HepG2 (cell line): ENCODE measurements at regions not wholly inside any gene's neighbourhood (a gene's known extent, or its start where the extent isn't known, plus 50 kb on each side); places are given as distances from the start of the nearest gene placed in this dataset.

Source experiments
- ATAC-seq: fragments of 200-7000 bp; cut with Tn5 transposase; 3 replicates; pipeline ENCODE4 v1.9.1; 2020; ENCODE audit warnings: mild to moderate bottlenecking, moderate library complexity
- BruUV-seq: library from RNA; stranded (reverse); fragments of 400-500 nt; replicated peaks from 2 replicates; lab custom pipeline; 2021; lab: Mats Ljungman, UMichigan
- CTCF ChIA-PET: fragments of 300-600 bp; formaldehyde crosslinking; extraction: SDS; loops from one replicate; lab custom pipeline; 2021; ENCODE audit warnings: low total read pairs, inconsistent platforms, low intra/inter-chr PET ratio; lab: Yijun Ruan, JAX
- POLR2A ChIA-PET: fragments of 350-600 bp; sonication (Branson Sonifier 250); formaldehyde crosslinking; loops from one replicate; lab custom pipeline; 2020; ENCODE audit warnings: antibody characterized with exemption, inconsistent platforms; lab: Yijun Ruan, JAX
- DNase-seq: peaks from one replicate; pipeline ENCODE4 v3.0.0-alpha.2; 2015; ENCODE audit warnings: low spot score
- FAIRE-seq: peaks from 3 replicates; lab custom pipeline; 2011; peaks lifted over from hg19 to GRCh38; lab: Jason Lieb, UNC
- H2AFZ ChIP-seq: one replicate; pipeline ENCODE4 v1.6.1; 2011; ENCODE audit warnings: low read length, inconsistent platforms
- H3K27ac ChIP-seq: fragments of 300-600 bp; 3 replicates; pipeline ENCODE4 v1.8.0; 2011; ENCODE audit warnings: mixed run types, mild to moderate bottlenecking, mixed read lengths, low read length, inconsistent platforms; ENCODE audit not compliant: insufficient read depth; ENCODE audit errors: extremely low read length
- H3K27me3 ChIP-seq, 2 experiments: fragments of 200-600 bp in 1 of 2; 2 replicates in 1 of 2; 3 replicates in 1 of 2; pipeline versions ENCODE4 v1.6.0 to v1.8.0; 2011; ENCODE audit warnings: low read length in 2 of 2, mild to moderate bottlenecking in 2 of 2, moderate library complexity in 2 of 2, inconsistent platforms in 1 of 2; ENCODE audit not compliant: insufficient read depth in 2 of 2, control insufficient read depth in 1 of 2
- H3K36me3 ChIP-seq, 2 experiments: fragments of 200-600 bp in 1 of 2; replicated peaks in 1 of 2; 2 replicates in 1 of 2; 3 replicates in 1 of 2; pipeline versions ENCODE4 v1.5.1 to v1.8.0; 2011; ENCODE audit warnings: low read length in 2 of 2, inconsistent platforms in 1 of 2; ENCODE audit not compliant: insufficient read depth in 2 of 2, control insufficient read depth in 1 of 2
- H3K4me1 ChIP-seq: 2 replicates; pipeline ENCODE4 v1.5.1; 2012; ENCODE audit warnings: low read length, inconsistent platforms; ENCODE audit not compliant: insufficient read depth
- H3K4me2 ChIP-seq: 2 replicates; pipeline ENCODE4 v1.6.0; 2011; ENCODE audit warnings: low read depth, low read length, inconsistent platforms
- H3K4me3 ChIP-seq, 3 experiments: fragments of 200-600 bp in 1 of 3; sonication (generic), shearing (Covaris generic) in 1 of 3; replicated peaks in 1 of 3; 2 replicates each; pipeline ENCODE4 v1.5.1; 2011 to 2016; ENCODE audit warnings: low read length in 3 of 3, inconsistent platforms in 2 of 3, low read depth in 2 of 3, mild to moderate bottlenecking in 2 of 3, control low read depth in 1 of 3, mixed read lengths in 1 of 3; ENCODE audit not compliant: insufficient read depth in 1 of 3
- H3K79me2 ChIP-seq: one replicate; pipeline ENCODE4 v1.6.1; 2011; ENCODE audit warnings: low read length, inconsistent platforms; ENCODE audit not compliant: insufficient read depth
- H3K9ac ChIP-seq: 2 replicates; pipeline ENCODE4 v1.6.0; 2011; ENCODE audit warnings: mild to moderate bottlenecking, low read depth, low read length, inconsistent platforms; ENCODE audit not compliant: insufficient read depth
- H3K9me3 ChIP-seq: 2 replicates; pipeline ENCODE4 v1.5.1; 2012; ENCODE audit warnings: mild to moderate bottlenecking, low read length
- H4K20me1 ChIP-seq: 2 replicates; pipeline ENCODE4 v1.6.0; 2011; ENCODE audit warnings: inconsistent platforms, mild to moderate bottlenecking, low read length, moderate library complexity; ENCODE audit not compliant: insufficient read depth
- ARHGAP35 ChIP-seq: sonication (generic); formaldehyde crosslinking; IDR thresholded peaks from 2 replicates; pipeline ENCODE4 v1.9.0; 2022; ENCODE audit warnings: mild to moderate bottlenecking, inconsistent platforms, moderate library complexity, missing genetic modification reagents, borderline replicate concordance
- KLF15 ChIP-seq: sonication (generic); formaldehyde crosslinking; IDR thresholded peaks from 2 replicates; pipeline ENCODE4 v1.8.1; 2023; ENCODE audit warnings: borderline replicate concordance, mild to moderate bottlenecking, inconsistent platforms, missing genetic modification reagents, mixed read lengths
- NCOA2 ChIP-seq: sonication (generic); formaldehyde crosslinking; IDR thresholded peaks from 2 replicates; pipeline ENCODE4 v1.8.0; 2022; ENCODE audit warnings: inconsistent platforms
- STAG1 ChIP-seq: sonication (generic); formaldehyde crosslinking; IDR thresholded peaks from 2 replicates; pipeline ENCODE4 v1.4.0; 2020; ENCODE audit warnings: missing genetic modification reagents
- whole genome bisulfite sequencing: methylation state at CpG from one replicate; pipeline ENCODE4 v1.1.6; 2017; ENCODE audit warnings: low lambda C conversion rate; 5-methylcytosine and 5-hydroxymethylcytosine counted together
- in situ Hi-C: cut with HindIII; loops from 2 replicates; pipeline ENCODE4 v1.10.0; 2017; ENCODE audit warnings: low pct_unique_long_range_greater_than_20kb; ENCODE audit not compliant: extremely low pct_ligation_motif_present
- intact Hi-C: fragments of 100-400 bp; cut with micrococcal nuclease; formaldehyde crosslinking; loops from one replicate; pipeline ENCODE4 v1.10.0; 2022; ENCODE audit not compliant: unreplicated experiment
- TF ChIP-seq, protein P1 (sequence below): sonication (generic); formaldehyde crosslinking; IDR thresholded peaks from 2 replicates; pipeline ENCODE4 v1.8.0; 2022; ENCODE audit warnings: low read depth, missing genetic modification reagents
- TF ChIP-seq, protein P2 (sequence below): sonication (generic); formaldehyde crosslinking; IDR thresholded peaks from 2 replicates; pipeline ENCODE4 v1.4.0; 2020; ENCODE audit warnings: mild to moderate bottlenecking, missing genetic modification reagents
- TF ChIP-seq, protein P3 (sequence below): sonication (generic); formaldehyde crosslinking; IDR thresholded peaks from 2 replicates; pipeline ENCODE4 v1.4.0; 2020; ENCODE audit warnings: missing genetic modification reagents
- TF ChIP-seq, protein P4 (sequence below): sonication (generic); formaldehyde crosslinking; IDR thresholded peaks from 2 replicates; pipeline ENCODE4 v1.5.0; 2020; ENCODE audit warnings: mild to moderate bottlenecking, missing genetic modification reagents, moderate library complexity

DNA sequence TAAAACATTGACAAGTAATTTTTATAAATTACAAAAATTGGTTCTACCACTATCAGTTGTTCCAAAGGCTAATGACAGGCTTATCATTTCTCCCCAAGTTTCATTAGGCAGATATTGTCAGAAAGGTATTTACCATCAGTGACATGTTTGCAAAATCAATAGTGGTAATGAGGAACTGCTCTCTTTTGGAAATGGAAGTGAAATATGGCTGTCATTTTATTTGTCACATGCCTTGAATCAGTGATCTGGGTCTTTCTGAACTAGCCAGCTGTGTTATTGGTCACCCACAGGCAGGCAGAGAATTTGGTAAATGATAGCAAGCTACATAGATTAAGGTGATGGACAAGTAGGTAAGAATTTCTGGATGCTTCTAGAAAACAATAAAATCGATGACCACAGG lies 268.0 kb upstream of the ARHGEF26 start (continued):
- TF ChIP-seq, protein P1, sequence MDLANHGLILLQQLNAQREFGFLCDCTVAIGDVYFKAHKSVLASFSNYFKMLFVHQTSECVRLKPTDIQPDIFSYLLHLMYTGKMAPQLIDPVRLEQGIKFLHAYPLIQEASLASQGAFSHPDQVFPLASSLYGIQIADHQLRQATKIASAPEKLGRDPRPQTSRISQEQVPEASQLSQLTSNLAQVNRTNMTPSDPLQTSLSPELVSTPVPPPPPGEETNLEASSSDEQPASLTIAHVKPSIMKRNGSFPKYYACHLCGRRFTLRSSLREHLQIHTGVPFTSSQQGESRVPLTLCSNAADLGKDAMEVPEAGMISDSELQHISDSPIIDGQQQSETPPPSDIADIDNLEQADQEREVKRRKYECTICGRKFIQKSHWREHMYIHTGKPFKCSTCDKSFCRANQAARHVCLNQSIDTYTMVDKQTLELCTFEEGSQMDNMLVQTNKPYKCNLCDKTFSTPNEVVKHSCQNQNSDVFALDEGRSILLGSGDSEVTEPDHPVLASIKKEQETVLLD (CRISPR knock-in tag), result no peak
- TF ChIP-seq, protein P2, sequence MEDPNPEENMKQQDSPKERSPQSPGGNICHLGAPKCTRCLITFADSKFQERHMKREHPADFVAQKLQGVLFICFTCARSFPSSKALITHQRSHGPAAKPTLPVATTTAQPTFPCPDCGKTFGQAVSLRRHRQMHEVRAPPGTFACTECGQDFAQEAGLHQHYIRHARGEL (CRISPR knock-in tag), result no peak
- TF ChIP-seq KLF15 (CRISPR knock-in tag), result no peak
- no peak for TF ChIP-seq ARHGAP35 (CRISPR knock-in tag)
- TF ChIP-seq, protein P3, sequence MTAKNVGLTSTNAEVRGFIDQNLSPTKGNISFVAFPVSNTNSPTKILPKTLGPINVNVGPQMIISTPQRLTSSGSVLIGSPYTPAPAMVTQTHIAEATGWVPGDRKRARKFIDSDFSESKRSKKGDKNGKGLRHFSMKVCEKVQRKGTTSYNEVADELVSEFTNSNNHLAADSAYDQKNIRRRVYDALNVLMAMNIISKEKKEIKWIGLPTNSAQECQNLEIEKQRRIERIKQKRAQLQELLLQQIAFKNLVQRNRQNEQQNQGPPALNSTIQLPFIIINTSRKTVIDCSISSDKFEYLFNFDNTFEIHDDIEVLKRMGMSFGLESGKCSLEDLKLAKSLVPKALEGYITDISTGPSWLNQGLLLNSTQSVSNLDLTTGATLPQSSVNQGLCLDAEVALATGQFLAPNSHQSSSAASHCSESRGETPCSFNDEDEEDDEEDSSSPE (CRISPR knock-in tag), result no peak

DNA sequence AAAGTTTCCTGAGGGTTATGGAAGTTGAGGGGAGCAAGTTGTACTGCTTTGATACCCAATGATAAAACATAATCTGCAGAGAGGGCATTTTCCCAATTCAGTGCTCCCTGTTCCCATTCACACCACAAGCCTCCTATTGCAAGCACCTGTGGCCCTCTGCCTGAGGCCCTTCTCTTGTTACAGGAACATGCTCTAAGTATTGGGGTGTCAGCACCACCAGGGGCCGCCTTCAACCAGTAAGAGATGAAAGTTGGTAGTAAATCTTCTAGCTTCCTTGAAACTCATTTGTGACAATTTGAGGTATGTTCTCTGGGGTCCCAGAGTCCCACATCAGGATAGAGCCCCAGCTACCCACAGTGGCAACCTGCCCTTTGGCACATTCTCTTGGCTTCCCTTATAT lies 265.4 kb upstream of the ARHGEF26 start:
- CTCF ChIA-PET, result no interaction called here
- FAIRE-seq (no peak), ATAC-seq (no peak), DNase-seq (peak; percentile 1)
- Histone ChIP-seq H3K36me3 (no peaks in the 10 kb centered on the region), H3K4me2 (no peak overlapping the region), H2AFZ (no peak overlapping the region), H3K27ac (no peak overlapping the region), H3K79me2 (no peaks in the 10 kb centered on the region), H3K9ac (no peak overlapping the region), H3K4me1 (no peaks in the 10 kb centered on the region), H3K9me3 (no peaks in the 10 kb centered on the region), H4K20me1 (no peaks in the 10 kb centered on the region), H3K4me3 (no peak overlapping the region), H3K27me3 (no peaks in the 10 kb centered on the region)
- BruUV-seq, result no TSS peak
- intact Hi-C loops (no loop called here), in situ Hi-C loops (no loop called here)
- POLR2A ChIA-PET, result no interaction called here
- 82% methylated on average over 1 of the region's 1 CpG for WGBS
- TF ChIP-seq NCOA2 (CRISPR knock-in tag) (no peak), STAG1 (CRISPR knock-in tag) (peak; percentile 11; the same call in 1 of the 2 replicates)
- TF ChIP-seq, protein P4, sequence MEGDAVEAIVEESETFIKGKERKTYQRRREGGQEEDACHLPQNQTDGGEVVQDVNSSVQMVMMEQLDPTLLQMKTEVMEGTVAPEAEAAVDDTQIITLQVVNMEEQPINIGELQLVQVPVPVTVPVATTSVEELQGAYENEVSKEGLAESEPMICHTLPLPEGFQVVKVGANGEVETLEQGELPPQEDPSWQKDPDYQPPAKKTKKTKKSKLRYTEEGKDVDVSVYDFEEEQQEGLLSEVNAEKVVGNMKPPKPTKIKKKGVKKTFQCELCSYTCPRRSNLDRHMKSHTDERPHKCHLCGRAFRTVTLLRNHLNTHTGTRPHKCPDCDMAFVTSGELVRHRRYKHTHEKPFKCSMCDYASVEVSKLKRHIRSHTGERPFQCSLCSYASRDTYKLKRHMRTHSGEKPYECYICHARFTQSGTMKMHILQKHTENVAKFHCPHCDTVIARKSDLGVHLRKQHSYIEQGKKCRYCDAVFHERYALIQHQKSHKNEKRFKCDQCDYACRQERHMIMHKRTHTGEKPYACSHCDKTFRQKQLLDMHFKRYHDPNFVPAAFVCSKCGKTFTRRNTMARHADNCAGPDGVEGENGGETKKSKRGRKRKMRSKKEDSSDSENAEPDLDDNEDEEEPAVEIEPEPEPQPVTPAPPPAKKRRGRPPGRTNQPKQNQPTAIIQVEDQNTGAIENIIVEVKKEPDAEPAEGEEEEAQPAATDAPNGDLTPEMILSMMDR, result 0 out of 2 replicates have a peak, but pooled peaks have one; percentile 17
